DND-41 (cell line): ENCODE measurements at regions not wholly inside any gene's neighbourhood (a gene's known extent, or its start where the extent isn't known, plus 50 kb on each side); places are given as distances from the start of the nearest gene placed in this dataset.

Source experiments
- ATAC-seq: fragments of 200-7000 bp; cut with Tn5 transposase; 3 replicates; pipeline ENCODE4 v1.9.1; 2021; ENCODE audit warnings: low read depth; ENCODE audit not compliant: insufficient read depth
- DNase-seq: peaks from one replicate; pipeline ENCODE4 v3.0.0-alpha.2; 2020
- H2AFZ ChIP-seq: 2 replicates; pipeline ENCODE4 v1.6.0; 2012; ENCODE audit warnings: low read depth, low read length
- H3K27ac ChIP-seq: 2 replicates; pipeline ENCODE4 v1.5.1; 2012; ENCODE audit warnings: low read length, inconsistent platforms
- H3K27me3 ChIP-seq: fragments of 200-600 bp; sonication (generic); 2 replicates; pipeline ENCODE4 v1.6.0; 2012; ENCODE audit warnings: low read length, mild to moderate bottlenecking, inconsistent platforms; ENCODE audit not compliant: insufficient read depth, poor library complexity
- H3K36me3 ChIP-seq: 2 replicates; pipeline ENCODE4 v1.5.1; 2012; ENCODE audit warnings: low read length, inconsistent platforms; ENCODE audit not compliant: insufficient read depth
- H3K4me1 ChIP-seq: 2 replicates; pipeline ENCODE4 v1.5.1; 2012; ENCODE audit warnings: mild to moderate bottlenecking, low read length; ENCODE audit not compliant: insufficient read depth
- H3K4me2 ChIP-seq: 2 replicates; pipeline ENCODE4 v1.6.0; 2012; ENCODE audit warnings: mild to moderate bottlenecking, moderate library complexity, low read length, inconsistent platforms; ENCODE audit not compliant: insufficient read depth
- H3K4me3 ChIP-seq, 2 experiments: fragments of 200-600 bp in 1 of 2; shearing (Covaris generic) in 1 of 2; 2 replicates each; pipeline ENCODE4 v1.5.1; 2012 to 2016; ENCODE audit warnings: inconsistent platforms in 2 of 2, low read length in 2 of 2, mild to moderate bottlenecking in 2 of 2, low read depth in 1 of 2, moderate library complexity in 1 of 2
- H3K79me2 ChIP-seq: 2 replicates; pipeline ENCODE4 v1.6.0; 2012; ENCODE audit warnings: low read length, inconsistent platforms; ENCODE audit not compliant: insufficient read depth
- H3K9ac ChIP-seq: 2 replicates; pipeline ENCODE4 v1.6.0; 2012; ENCODE audit warnings: low read depth, mild to moderate bottlenecking, inconsistent platforms, low read length, moderate library complexity
- H3K9me3 ChIP-seq: 2 replicates; pipeline ENCODE4 v1.5.1; 2012; ENCODE audit warnings: low read length, moderate library complexity, mild to moderate bottlenecking, inconsistent platforms; ENCODE audit not compliant: insufficient read depth, severe bottlenecking
- H4K20me1 ChIP-seq: 2 replicates; pipeline ENCODE4 v1.6.0; 2012; ENCODE audit warnings: low read length; ENCODE audit not compliant: insufficient read depth
- EZH2 ChIP-seq: IDR thresholded peaks from 3 replicates; pipeline ENCODE4 v1.6.1; 2012; ENCODE audit warnings: borderline replicate concordance, low read depth, mild to moderate bottlenecking, moderate library complexity, low read length, inconsistent platforms; ENCODE audit not compliant: severe bottlenecking
- TF ChIP-seq, protein P1 (sequence below): IDR thresholded peaks from 2 replicates; pipeline ENCODE4 v1.5.1; 2012; ENCODE audit warnings: borderline replicate concordance, low read length, moderate library complexity, mild to moderate bottlenecking; ENCODE audit not compliant: poor library complexity, severe bottlenecking; ENCODE audit errors: extremely low read depth

- Histone ChIP-seq H3K27ac (no peak overlapping the region), H3K4me2 (no peak overlapping the region), H3K4me1 (no peaks in the 10 kb centered on the region), H4K20me1 (no peaks in the 10 kb centered on the region), H3K79me2 (no peaks in the 10 kb centered on the region), H3K36me3 (no peaks in the 10 kb centered on the region), H3K27me3 (no peaks in the 10 kb centered on the region), H3K9ac (no peak overlapping the region), H3K9me3 (no peaks in the 10 kb centered on the region), H3K4me3 (no peak overlapping the region), H2AFZ (no peak overlapping the region)
- TF ChIP-seq EZH2: no peak
- TF ChIP-seq, protein P1, sequence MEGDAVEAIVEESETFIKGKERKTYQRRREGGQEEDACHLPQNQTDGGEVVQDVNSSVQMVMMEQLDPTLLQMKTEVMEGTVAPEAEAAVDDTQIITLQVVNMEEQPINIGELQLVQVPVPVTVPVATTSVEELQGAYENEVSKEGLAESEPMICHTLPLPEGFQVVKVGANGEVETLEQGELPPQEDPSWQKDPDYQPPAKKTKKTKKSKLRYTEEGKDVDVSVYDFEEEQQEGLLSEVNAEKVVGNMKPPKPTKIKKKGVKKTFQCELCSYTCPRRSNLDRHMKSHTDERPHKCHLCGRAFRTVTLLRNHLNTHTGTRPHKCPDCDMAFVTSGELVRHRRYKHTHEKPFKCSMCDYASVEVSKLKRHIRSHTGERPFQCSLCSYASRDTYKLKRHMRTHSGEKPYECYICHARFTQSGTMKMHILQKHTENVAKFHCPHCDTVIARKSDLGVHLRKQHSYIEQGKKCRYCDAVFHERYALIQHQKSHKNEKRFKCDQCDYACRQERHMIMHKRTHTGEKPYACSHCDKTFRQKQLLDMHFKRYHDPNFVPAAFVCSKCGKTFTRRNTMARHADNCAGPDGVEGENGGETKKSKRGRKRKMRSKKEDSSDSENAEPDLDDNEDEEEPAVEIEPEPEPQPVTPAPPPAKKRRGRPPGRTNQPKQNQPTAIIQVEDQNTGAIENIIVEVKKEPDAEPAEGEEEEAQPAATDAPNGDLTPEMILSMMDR: no peak
- ATAC-seq (no peak), DNase-seq (no peak)
Observed at GRCh38 chrX:97846718-97847237, 963.1 kb downstream of the RPA4 start.

GRCh38 chrX:97847885-97848679 lies 964.4 kb downstream of the RPA4 start:
- DNase-seq: no peak
- Histone ChIP-seq H3K4me1 (no peaks in the 10 kb centered on the region), H3K27me3 (no peaks in the 10 kb centered on the region), H3K27ac (no peak overlapping the region), H3K36me3 (no peaks in the 10 kb centered on the region), H4K20me1 (no peaks in the 10 kb centered on the region), H2AFZ (no peak overlapping the region), H3K9me3 (no peaks in the 10 kb centered on the region), H3K79me2 (no peaks in the 10 kb centered on the region), H3K4me3 (no peak overlapping the region), H3K4me2 (no peak overlapping the region), H3K9ac (no peak overlapping the region)
- no peak for TF ChIP-seq EZH2
- TF ChIP-seq, protein P1: no peak
- no peak for ATAC-seq

DNA sequence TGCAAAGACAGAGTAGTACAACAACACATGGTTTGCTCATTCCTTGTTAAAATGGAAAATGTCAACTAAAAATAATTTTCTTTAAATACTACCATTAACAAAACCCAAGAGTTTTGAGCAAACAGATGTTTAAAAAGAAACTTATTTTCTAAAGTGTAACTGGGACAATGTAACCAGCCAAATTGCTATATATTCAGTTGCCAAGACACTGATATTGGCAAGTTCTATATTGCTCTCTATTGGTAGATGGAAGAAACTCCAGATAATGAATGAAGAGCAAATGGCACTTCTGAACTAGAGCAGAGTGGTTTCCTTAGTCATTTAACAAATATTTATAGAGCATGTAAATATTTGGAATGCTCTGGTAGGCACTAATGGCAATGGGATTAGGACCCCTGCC lies 966.2 kb downstream of the RPA4 start:
- Histone ChIP-seq H3K4me1 (no peaks in the 10 kb centered on the region), H4K20me1 (no peaks in the 10 kb centered on the region), H3K79me2 (no peaks in the 10 kb centered on the region), H3K27me3 (no peaks in the 10 kb centered on the region), H2AFZ (no peak overlapping the region), H3K27ac (no peak overlapping the region), H3K36me3 (no peaks in the 10 kb centered on the region), H3K4me3 (no peak overlapping the region), H3K4me2 (no peak overlapping the region), H3K9me3 (no peaks in the 10 kb centered on the region), H3K9ac (no peak overlapping the region)
- no peak for TF ChIP-seq EZH2
- TF ChIP-seq, protein P1: no peak
- no peak for ATAC-seq
- no peak for DNase-seq

DNA sequence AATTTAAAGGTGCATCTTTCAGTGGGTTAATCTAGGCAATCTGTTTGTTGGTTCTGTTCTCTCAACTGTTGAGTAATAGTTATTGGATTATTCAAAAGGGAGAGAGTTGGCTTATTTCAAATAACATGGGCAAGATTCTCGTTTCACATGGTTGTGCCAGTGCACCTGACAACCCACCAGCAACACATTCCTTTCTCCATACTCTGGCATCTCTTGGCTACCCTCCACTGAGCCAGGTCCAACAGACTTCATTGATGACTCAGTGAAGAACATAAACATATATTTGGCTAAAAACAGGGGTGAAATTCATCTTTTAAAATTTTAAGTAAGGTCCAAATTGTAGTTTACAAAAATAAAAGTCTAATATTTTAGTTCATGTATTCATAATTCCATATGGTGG lies 967.2 kb downstream of the RPA4 start:
- no peak for ATAC-seq

More for the DNA sequence above, 967.2 kb downstream of the RPA4 start:
- H3K27me3 ChIP-seq: no peaks in the 10 kb centered on the region
- no peak for TF ChIP-seq EZH2
- TF ChIP-seq, protein P1: no peak
- no peaks in the 10 kb centered on the region for H3K4me1 ChIP-seq
- no peaks in the 10 kb centered on the region for H3K36me3 ChIP-seq
- no peaks in the 10 kb centered on the region for H3K79me2 ChIP-seq
- no peaks in the 10 kb centered on the region for H4K20me1 ChIP-seq
- no peak overlapping the region for H3K4me3 ChIP-seq
- no peak overlapping the region for H3K9ac ChIP-seq
- H3K27ac ChIP-seq: no peak overlapping the region
- H3K4me2 ChIP-seq: no peak overlapping the region
- H2AFZ ChIP-seq: no peak overlapping the region
- no peaks in the 10 kb centered on the region for H3K9me3 ChIP-seq
- no peak for DNase-seq
